Testis (tissue), 2 donors: ENCODE measurements at regions not wholly inside any gene's neighbourhood (a gene's known extent, or its start where the extent isn't known, plus 50 kb on each side); places are given as distances from the start of the nearest gene placed in this dataset.

ENCODE experiments used
- POLR2A ChIP-seq: fragments of 450-650 bp; IDR thresholded peaks from one replicate; pipeline ENCODE4 v1.6.1; 2017; ENCODE audit warnings: antibody characterized with exemption, mild to moderate bottlenecking, moderate library complexity
- TF ChIP-seq, protein P1 (sequence below), 3 experiments: fragments of 450-650 bp in 2 of 3; fragments of 200-600 bp in 1 of 3; sonication (generic) in 1 of 3; IDR thresholded peaks; one replicate each; pipeline ENCODE4 v1.5.1; 2016 to 2019; ENCODE audit warnings: antibody characterized with exemption in 3 of 3, mild to moderate bottlenecking in 2 of 3, moderate library complexity in 1 of 3

DNA sequence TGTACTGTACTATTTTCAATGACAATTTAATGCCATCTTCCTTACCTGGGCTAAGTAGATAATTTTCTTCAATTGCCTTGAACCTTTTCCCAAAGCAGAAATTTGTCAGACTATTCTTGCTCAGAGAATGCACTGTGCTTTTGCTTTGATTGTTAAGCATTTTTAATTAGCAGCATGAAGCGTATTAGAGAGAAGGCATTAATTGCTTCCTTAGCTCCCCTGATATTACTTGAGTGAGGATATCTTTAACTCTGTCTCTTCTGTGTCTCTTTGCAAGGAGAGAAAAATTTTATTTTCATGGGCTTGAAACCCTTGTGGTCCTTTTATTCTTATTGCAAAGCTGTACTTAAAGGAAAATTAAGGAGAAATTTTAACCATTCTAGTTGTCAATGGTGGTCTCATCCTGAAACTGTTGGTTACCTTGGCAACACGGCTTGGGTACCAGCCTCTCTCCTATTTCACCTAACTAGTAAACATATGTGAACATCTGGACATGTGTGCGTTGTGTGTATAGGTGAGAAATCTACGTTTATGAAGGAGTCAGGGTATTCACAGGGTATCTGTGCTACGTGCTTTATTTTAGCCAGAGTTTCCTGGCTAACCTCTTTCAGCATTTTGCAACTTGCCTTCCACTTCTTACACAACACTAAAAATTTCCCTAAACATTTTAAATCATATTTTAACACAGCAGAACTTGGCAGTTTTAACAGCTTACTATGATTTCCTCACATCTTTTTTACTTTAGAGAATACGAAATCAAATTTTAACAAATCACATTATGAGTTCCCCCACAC, 225.5 kb downstream of the KLF5 start:
- no peak for TF ChIP-seq POLR2A
- TF ChIP-seq, protein P1, sequence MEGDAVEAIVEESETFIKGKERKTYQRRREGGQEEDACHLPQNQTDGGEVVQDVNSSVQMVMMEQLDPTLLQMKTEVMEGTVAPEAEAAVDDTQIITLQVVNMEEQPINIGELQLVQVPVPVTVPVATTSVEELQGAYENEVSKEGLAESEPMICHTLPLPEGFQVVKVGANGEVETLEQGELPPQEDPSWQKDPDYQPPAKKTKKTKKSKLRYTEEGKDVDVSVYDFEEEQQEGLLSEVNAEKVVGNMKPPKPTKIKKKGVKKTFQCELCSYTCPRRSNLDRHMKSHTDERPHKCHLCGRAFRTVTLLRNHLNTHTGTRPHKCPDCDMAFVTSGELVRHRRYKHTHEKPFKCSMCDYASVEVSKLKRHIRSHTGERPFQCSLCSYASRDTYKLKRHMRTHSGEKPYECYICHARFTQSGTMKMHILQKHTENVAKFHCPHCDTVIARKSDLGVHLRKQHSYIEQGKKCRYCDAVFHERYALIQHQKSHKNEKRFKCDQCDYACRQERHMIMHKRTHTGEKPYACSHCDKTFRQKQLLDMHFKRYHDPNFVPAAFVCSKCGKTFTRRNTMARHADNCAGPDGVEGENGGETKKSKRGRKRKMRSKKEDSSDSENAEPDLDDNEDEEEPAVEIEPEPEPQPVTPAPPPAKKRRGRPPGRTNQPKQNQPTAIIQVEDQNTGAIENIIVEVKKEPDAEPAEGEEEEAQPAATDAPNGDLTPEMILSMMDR (IDR thresholded peaks at IDR 0.05), result no peak
